DND-41 (cell line): ENCODE measurements at regions not wholly inside any gene's neighbourhood (a gene's known extent, or its start where the extent isn't known, plus 50 kb on each side); places are given as distances from the start of the nearest gene placed in this dataset.

Source experiments
- ATAC-seq: fragments of 200-7000 bp; cut with Tn5 transposase; 3 replicates; pipeline ENCODE4 v1.9.1; 2021; ENCODE audit warnings: low read depth; ENCODE audit not compliant: insufficient read depth
- DNase-seq: peaks from one replicate; pipeline ENCODE4 v3.0.0-alpha.2; 2020
- H2AFZ ChIP-seq: 2 replicates; pipeline ENCODE4 v1.6.0; 2012; ENCODE audit warnings: low read depth, low read length
- H3K27ac ChIP-seq: 2 replicates; pipeline ENCODE4 v1.5.1; 2012; ENCODE audit warnings: low read length, inconsistent platforms
- H3K27me3 ChIP-seq: fragments of 200-600 bp; sonication (generic); 2 replicates; pipeline ENCODE4 v1.6.0; 2012; ENCODE audit warnings: low read length, mild to moderate bottlenecking, inconsistent platforms; ENCODE audit not compliant: insufficient read depth, poor library complexity
- H3K36me3 ChIP-seq: 2 replicates; pipeline ENCODE4 v1.5.1; 2012; ENCODE audit warnings: low read length, inconsistent platforms; ENCODE audit not compliant: insufficient read depth
- H3K4me1 ChIP-seq: 2 replicates; pipeline ENCODE4 v1.5.1; 2012; ENCODE audit warnings: mild to moderate bottlenecking, low read length; ENCODE audit not compliant: insufficient read depth
- H3K4me2 ChIP-seq: 2 replicates; pipeline ENCODE4 v1.6.0; 2012; ENCODE audit warnings: mild to moderate bottlenecking, moderate library complexity, low read length, inconsistent platforms; ENCODE audit not compliant: insufficient read depth
- H3K4me3 ChIP-seq, 2 experiments: fragments of 200-600 bp in 1 of 2; shearing (Covaris generic) in 1 of 2; 2 replicates each; pipeline ENCODE4 v1.5.1; 2012 to 2016; ENCODE audit warnings: inconsistent platforms in 2 of 2, low read length in 2 of 2, mild to moderate bottlenecking in 2 of 2, low read depth in 1 of 2, moderate library complexity in 1 of 2
- H3K79me2 ChIP-seq: 2 replicates; pipeline ENCODE4 v1.6.0; 2012; ENCODE audit warnings: low read length, inconsistent platforms; ENCODE audit not compliant: insufficient read depth
- H3K9ac ChIP-seq: 2 replicates; pipeline ENCODE4 v1.6.0; 2012; ENCODE audit warnings: low read depth, mild to moderate bottlenecking, inconsistent platforms, low read length, moderate library complexity
- H3K9me3 ChIP-seq: 2 replicates; pipeline ENCODE4 v1.5.1; 2012; ENCODE audit warnings: low read length, moderate library complexity, mild to moderate bottlenecking, inconsistent platforms; ENCODE audit not compliant: insufficient read depth, severe bottlenecking
- H4K20me1 ChIP-seq: 2 replicates; pipeline ENCODE4 v1.6.0; 2012; ENCODE audit warnings: low read length; ENCODE audit not compliant: insufficient read depth
- EZH2 ChIP-seq: IDR thresholded peaks from 3 replicates; pipeline ENCODE4 v1.6.1; 2012; ENCODE audit warnings: borderline replicate concordance, low read depth, mild to moderate bottlenecking, moderate library complexity, low read length, inconsistent platforms; ENCODE audit not compliant: severe bottlenecking
- TF ChIP-seq, protein P1 (sequence below): IDR thresholded peaks from 2 replicates; pipeline ENCODE4 v1.5.1; 2012; ENCODE audit warnings: borderline replicate concordance, low read length, moderate library complexity, mild to moderate bottlenecking; ENCODE audit not compliant: poor library complexity, severe bottlenecking; ENCODE audit errors: extremely low read depth

DNA sequence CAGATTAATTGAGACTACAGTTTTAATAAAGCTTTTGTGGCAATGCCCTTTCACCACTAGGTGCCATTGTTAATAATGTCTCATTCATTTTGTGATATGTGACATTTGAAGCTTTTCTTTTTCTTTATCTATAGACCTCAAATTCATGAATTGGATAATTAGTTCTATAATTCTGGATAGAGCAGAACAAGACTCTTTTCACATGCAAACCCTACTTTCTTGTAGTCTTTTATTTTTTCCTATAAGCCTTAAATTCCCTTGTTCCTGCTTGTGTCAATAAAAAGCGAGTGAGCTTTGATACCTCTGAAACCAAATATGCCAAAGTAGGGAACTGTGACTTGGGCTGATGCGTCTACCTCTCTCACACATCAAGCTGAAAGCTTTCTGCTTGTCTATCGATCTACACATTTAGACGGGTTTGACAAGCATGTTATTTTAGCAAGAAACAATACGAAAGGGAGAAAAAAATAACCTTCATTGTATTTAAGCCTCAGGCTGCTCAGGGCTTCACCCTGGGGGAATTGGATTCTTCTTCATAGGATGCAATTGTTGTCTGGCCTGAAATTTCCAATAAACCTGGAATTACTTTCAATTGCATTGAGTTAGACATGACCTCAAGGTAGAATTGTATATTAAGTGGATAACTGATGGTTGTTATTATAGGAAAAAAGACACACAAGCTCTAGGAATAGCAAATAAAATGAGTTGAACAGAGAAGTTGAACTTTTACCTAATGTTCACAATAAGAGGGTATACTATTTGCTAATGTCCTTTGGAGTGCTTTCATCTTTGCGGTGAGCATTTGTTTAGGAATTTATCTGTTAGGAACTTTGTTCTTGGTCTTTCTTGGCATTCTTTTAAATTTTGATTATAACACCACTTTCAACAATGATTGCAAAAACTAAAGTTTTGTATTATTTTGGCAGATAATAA lies 1150.2 kb upstream of the PCDH9 start:
- Histone ChIP-seq H3K9ac (no peak overlapping the region), H3K79me2 (no peaks in the 10 kb centered on the region), H4K20me1 (no peaks in the 10 kb centered on the region), H3K27ac (no peak overlapping the region), H3K27me3 (no peaks in the 10 kb centered on the region), H3K36me3 (no peaks in the 10 kb centered on the region), H2AFZ (no peak overlapping the region), H3K4me2 (no peak overlapping the region), H3K9me3 (no peaks in the 10 kb centered on the region), H3K4me3 (no peak overlapping the region), H3K4me1 (no peaks in the 10 kb centered on the region)
- DNase-seq (no peak), ATAC-seq (no peak)
- TF ChIP-seq, protein P1, sequence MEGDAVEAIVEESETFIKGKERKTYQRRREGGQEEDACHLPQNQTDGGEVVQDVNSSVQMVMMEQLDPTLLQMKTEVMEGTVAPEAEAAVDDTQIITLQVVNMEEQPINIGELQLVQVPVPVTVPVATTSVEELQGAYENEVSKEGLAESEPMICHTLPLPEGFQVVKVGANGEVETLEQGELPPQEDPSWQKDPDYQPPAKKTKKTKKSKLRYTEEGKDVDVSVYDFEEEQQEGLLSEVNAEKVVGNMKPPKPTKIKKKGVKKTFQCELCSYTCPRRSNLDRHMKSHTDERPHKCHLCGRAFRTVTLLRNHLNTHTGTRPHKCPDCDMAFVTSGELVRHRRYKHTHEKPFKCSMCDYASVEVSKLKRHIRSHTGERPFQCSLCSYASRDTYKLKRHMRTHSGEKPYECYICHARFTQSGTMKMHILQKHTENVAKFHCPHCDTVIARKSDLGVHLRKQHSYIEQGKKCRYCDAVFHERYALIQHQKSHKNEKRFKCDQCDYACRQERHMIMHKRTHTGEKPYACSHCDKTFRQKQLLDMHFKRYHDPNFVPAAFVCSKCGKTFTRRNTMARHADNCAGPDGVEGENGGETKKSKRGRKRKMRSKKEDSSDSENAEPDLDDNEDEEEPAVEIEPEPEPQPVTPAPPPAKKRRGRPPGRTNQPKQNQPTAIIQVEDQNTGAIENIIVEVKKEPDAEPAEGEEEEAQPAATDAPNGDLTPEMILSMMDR = no peak
- TF ChIP-seq EZH2 = no peak

DNA sequence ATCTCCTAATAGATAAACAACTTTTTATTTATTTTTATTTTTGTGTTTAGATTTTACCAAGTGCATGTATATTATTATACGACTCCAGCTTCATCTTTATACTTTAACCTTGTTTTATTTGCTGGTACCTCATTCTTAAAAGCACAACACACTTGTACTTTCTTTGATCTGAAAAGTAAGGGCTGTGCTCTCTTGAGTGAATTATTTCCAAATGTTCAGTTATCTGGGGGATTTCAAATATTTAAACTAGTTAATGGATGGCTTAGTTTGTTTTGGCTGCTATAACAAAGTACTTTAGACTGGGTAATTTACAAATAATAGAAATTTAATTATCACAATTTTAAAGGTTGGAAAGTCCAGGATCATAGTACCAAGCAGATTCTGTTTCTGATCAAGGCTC lies 1148.2 kb upstream of the PCDH9 start:
- no peak overlapping the region for H2AFZ ChIP-seq
- H3K4me1 ChIP-seq = no peaks in the 10 kb centered on the region
- no peaks in the 10 kb centered on the region for H3K79me2 ChIP-seq
- H3K36me3 ChIP-seq = no peaks in the 10 kb centered on the region
- H3K4me3 ChIP-seq = no peak overlapping the region
- no peak overlapping the region for H3K9ac ChIP-seq
- no peaks in the 10 kb centered on the region for H4K20me1 ChIP-seq
- no peak for TF ChIP-seq EZH2
- TF ChIP-seq, protein P1 = no peak
- ATAC-seq = no peak
- H3K4me2 ChIP-seq = no peak overlapping the region
- no peak overlapping the region for H3K27ac ChIP-seq
- DNase-seq = no peak
- H3K27me3 ChIP-seq = no peaks in the 10 kb centered on the region
- H3K9me3 ChIP-seq = no peaks in the 10 kb centered on the region

DNA sequence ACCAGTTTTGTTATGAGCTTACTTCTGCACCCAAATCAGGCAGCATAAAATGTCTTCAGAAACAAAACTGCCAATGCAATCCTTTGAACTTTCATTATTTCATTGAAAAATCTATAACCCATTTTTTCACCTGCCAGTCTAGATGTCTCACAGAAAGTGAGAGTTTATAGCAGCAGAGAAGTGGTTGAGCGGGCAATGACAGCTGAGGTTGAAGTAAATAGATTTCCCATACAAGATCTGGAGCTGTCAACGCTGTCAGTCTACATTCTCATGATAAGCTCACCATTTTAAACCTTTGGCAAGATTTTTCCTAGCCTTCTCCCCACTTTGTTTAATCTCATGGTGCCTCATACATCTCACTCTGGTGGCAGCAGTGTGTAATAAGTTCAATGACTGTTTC lies 1144.9 kb upstream of the PCDH9 start:
- Histone ChIP-seq H3K9me3 (no peaks in the 10 kb centered on the region), H3K27ac (no peak overlapping the region), H3K27me3 (no peaks in the 10 kb centered on the region), H3K4me2 (no peak overlapping the region), H3K36me3 (no peaks in the 10 kb centered on the region), H3K9ac (no peak overlapping the region), H3K4me1 (no peaks in the 10 kb centered on the region), H4K20me1 (no peaks in the 10 kb centered on the region), H2AFZ (no peak overlapping the region), H3K79me2 (no peaks in the 10 kb centered on the region), H3K4me3 (no peak overlapping the region)
- TF ChIP-seq EZH2 = no peak
- TF ChIP-seq, protein P1 = no peak
- ATAC-seq (no peak), DNase-seq (no peak)
